OCI-LY7 (cell line): ENCODE measurements at regions not wholly inside any gene's neighbourhood (a gene's known extent, or its start where the extent isn't known, plus 50 kb on each side); places are given as distances from the start of the nearest gene placed in this dataset.

ENCODE experiments used
- BruUV-seq: library from RNA; stranded (reverse); fragments of 400-500 nt; replicated peaks from 2 replicates; lab custom pipeline; 2021; lab: Mats Ljungman, UMichigan
- CTCF ChIA-PET: fragments of 300-600 bp; sonication (Branson Sonifier 250); formaldehyde crosslinking; loops from one replicate; lab custom pipeline; 2022; ENCODE audit warnings: antibody characterized with exemption; ENCODE audit not compliant: unreplicated experiment; lab: Charles Lee
- POLR2A ChIA-PET: fragments of 300-600 bp; sonication (Branson Sonifier 250); formaldehyde crosslinking; loops from one replicate; lab custom pipeline; 2022; ENCODE audit warnings: antibody characterized with exemption; lab: Charles Lee
- DNase-seq: peaks from one replicate; pipeline ENCODE4 v3.0.0-alpha.2; 2015; ENCODE audit warnings: low spot score
- H2AFZ ChIP-seq: fragments of 200-600 bp; sonication (generic), shearing (Covaris generic); 2 replicates; pipeline ENCODE4 v1.6.1; 2014; ENCODE audit warnings: mild to moderate bottlenecking, antibody characterized with exemption, low read length, moderate library complexity
- H3K27ac ChIP-seq: fragments of 200-600 bp; sonication (generic); 2 replicates; pipeline ENCODE4 v1.5.1; 2014; ENCODE audit warnings: mixed run types, low read depth, mild to moderate bottlenecking, moderate library complexity, low read length, inconsistent platforms; ENCODE audit not compliant: poor library complexity, severe bottlenecking
- H3K36me3 ChIP-seq: fragments of 200-600 bp; sonication (generic); 2 replicates; pipeline ENCODE4 v1.6.1; 2014; ENCODE audit warnings: mild to moderate bottlenecking, antibody characterized with exemption, low read length, moderate library complexity, mixed read lengths; ENCODE audit not compliant: insufficient read depth
- H3K4me1 ChIP-seq: fragments of 200-600 bp; sonication (generic); 2 replicates; pipeline ENCODE4 v1.5.1; 2014; ENCODE audit warnings: mild to moderate bottlenecking, low read length; ENCODE audit not compliant: insufficient read depth, poor library complexity, severe bottlenecking
- H3K4me2 ChIP-seq: fragments of 200-600 bp; sonication (generic); 2 replicates; pipeline ENCODE4 v1.6.1; 2014; ENCODE audit warnings: mild to moderate bottlenecking, low read length
- H3K4me3 ChIP-seq: fragments of 200-600 bp; sonication (generic); 2 replicates; pipeline ENCODE4 v1.5.1; 2014; ENCODE audit warnings: mild to moderate bottlenecking, low read depth, low read length; ENCODE audit not compliant: poor library complexity, severe bottlenecking
- H3K79me2 ChIP-seq: fragments of 200-600 bp; sonication (generic); 2 replicates; pipeline ENCODE4 v1.6.1; 2016; ENCODE audit warnings: low read depth, mild to moderate bottlenecking, low read length, moderate library complexity, mixed read lengths; ENCODE audit not compliant: insufficient read depth
- H3K9me2 ChIP-seq: fragments of 200-600 bp; sonication (generic); 2 replicates; pipeline ENCODE4 v1.6.1; 2016; ENCODE audit warnings: mild to moderate bottlenecking, low read length, mixed read lengths; ENCODE audit not compliant: insufficient read depth
- H3K9me3 ChIP-seq: fragments of 200-600 bp; sonication (generic); 2 replicates; pipeline ENCODE4 v1.6.1; 2014; ENCODE audit warnings: mild to moderate bottlenecking, mixed run types, low read length, mixed read lengths
- H4K20me1 ChIP-seq: fragments of 200-600 bp; sonication (generic); 2 replicates; pipeline ENCODE4 v1.6.1; 2014; ENCODE audit warnings: mild to moderate bottlenecking, antibody characterized with exemption, low read length, moderate library complexity, mixed read lengths; ENCODE audit not compliant: insufficient read depth
- CTCF ChIP-seq: fragments of 200-600 bp; sonication (generic); conservative IDR thresholded peaks from 2 replicates; pipeline ENCODE4 v1.5.1; 2014; ENCODE audit warnings: mild to moderate bottlenecking, antibody characterized with exemption, low read length, moderate library complexity, mixed read lengths
- EZH2phosphoT487 ChIP-seq: fragments of 200-600 bp; sonication (generic); IDR thresholded peaks from 2 replicates; pipeline ENCODE4 v1.6.1; 2018; ENCODE audit warnings: low read depth, borderline replicate concordance, mild to moderate bottlenecking, mixed run types, antibody characterized with exemption, low read length, moderate library complexity, mixed read lengths
- intact Hi-C: fragments of 100-400 bp; cut with micrococcal nuclease; formaldehyde crosslinking; loops from one replicate; pipeline ENCODE4 v1.10.0; 2022; ENCODE audit not compliant: unreplicated experiment

DNA sequence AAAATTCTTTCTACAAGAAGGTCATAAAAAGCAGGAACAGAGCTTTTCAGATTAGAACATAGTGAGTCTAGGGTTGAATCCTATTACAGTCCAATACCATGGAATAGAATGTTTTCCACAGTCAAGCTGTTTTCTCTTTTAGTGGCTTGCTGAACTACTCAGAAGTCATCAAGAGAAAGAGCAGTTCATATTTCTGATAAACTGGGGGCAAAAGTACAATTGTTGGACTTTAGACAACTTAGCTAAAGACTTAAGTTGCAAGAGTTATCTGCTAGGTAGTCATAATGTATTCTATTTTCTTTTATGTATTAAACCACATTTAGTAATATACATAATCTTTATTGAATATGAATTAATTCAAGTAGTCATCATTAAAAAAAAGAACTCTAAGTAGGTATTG, 233.1 kb upstream of the GRIA1 start:
- no peaks in the 10 kb centered on the region for H3K79me2 ChIP-seq
- H4K20me1 ChIP-seq = no peaks in the 10 kb centered on the region
- TF ChIP-seq EZH2phosphoT487 (no peak), CTCF (no peak)
- ChIA-PET POLR2A (interaction anchor here (0.8 kb wide), 1 partner anchor 9 kb away, joined by 4 read pairs; no protein-coding TSS in a partner anchor), CTCF (no interaction called here)
- no peak overlapping the region for H3K4me2 ChIP-seq
- intact Hi-C loops = no loop called here
- no TSS peak for BruUV-seq
- no peak overlapping the region for H2AFZ ChIP-seq
- H3K4me1 ChIP-seq = no peaks in the 10 kb centered on the region
- no peaks in the 10 kb centered on the region for H3K36me3 ChIP-seq
- H3K9me2 ChIP-seq = no peaks in the 10 kb centered on the region
- DNase-seq = no peak
- no peaks in the 10 kb centered on the region for H3K9me3 ChIP-seq
- H3K27ac ChIP-seq = no peak overlapping the region
- no peak overlapping the region for H3K4me3 ChIP-seq

GRCh38 chr5:153258469-153258868, 232.0 kb upstream of the GRIA1 start:
- Histone ChIP-seq H2AFZ (no peak overlapping the region), H3K4me2 (no peak overlapping the region), H3K9me2 (no peaks in the 10 kb centered on the region), H3K4me3 (no peak overlapping the region), H3K9me3 (no peaks in the 10 kb centered on the region), H4K20me1 (no peaks in the 10 kb centered on the region), H3K36me3 (no peaks in the 10 kb centered on the region), H3K27ac (no peak overlapping the region), H3K79me2 (no peaks in the 10 kb centered on the region), H3K4me1 (no peaks in the 10 kb centered on the region)
- CTCF ChIA-PET = no interaction called here
- no peak for DNase-seq
- TF ChIP-seq CTCF (no peak), EZH2phosphoT487 (no peak)
- intact Hi-C loops = no loop called here
- POLR2A ChIA-PET = no interaction called here
- no TSS peak for BruUV-seq

GRCh38 chr5:153267506-153267905, 223.0 kb upstream of the GRIA1 start:
- intact Hi-C loops = no loop called here
- POLR2A ChIA-PET = no interaction called here
- no peaks in the 10 kb centered on the region for H3K4me1 ChIP-seq
- no TSS peak for BruUV-seq
- no peaks in the 10 kb centered on the region for H3K9me3 ChIP-seq
- TF ChIP-seq CTCF (no peak), EZH2phosphoT487 (no peak)
- H3K4me2 ChIP-seq = no peak overlapping the region
- H3K27ac ChIP-seq = no peak overlapping the region
- no peak overlapping the region for H2AFZ ChIP-seq
- H3K4me3 ChIP-seq = no peak overlapping the region
- DNase-seq = no peak
- H3K79me2 ChIP-seq = no peaks in the 10 kb centered on the region
- CTCF ChIA-PET = no interaction called here
- H3K9me2 ChIP-seq = no peaks in the 10 kb centered on the region
- no peaks in the 10 kb centered on the region for H3K36me3 ChIP-seq
- H4K20me1 ChIP-seq = no peaks in the 10 kb centered on the region
